ENCODE measurements at regions not wholly inside any gene's neighbourhood (a gene's known extent, or its start where the extent isn't known, plus 50 kb on each side); places are given as distances from the start of the nearest gene placed in this dataset.
"Not testable (repeated sequence)": the region's sequence is repeated elsewhere in the genome, so short reads cannot be mapped to it uniquely, and the experiment has no call there.

DNA sequence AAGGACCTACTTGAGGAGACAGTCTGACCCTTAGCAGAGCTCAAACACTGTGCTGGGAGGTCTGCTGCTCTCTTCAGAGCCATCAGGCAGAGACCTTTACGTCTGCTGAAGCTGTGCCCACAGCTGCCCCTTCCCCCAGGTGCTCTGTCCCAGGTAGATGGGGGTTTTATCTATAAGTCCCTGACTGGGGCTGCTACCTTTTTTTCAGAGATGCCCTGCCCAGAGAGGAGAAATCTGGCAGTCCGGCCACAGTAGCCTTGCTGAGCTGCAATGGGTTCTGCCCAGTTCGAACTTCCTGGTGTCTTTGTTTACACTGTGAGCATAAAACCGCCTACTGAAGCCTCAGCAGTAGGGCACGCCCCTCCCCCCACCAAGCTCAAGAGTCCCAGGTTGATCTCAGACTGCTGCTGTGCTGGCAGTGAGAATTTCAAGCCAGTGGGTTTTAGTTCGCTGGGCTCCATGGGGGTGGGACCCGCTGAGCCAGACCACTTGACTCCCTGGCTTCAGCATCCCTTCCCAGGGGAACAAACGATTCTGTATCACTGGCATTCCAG lies 381.2 kb downstream of the XPNPEP1 start:
- H3K4me1 Mint-ChIP-seq, H3K27ac Mint-ChIP-seq, H3K9me3 Mint-ChIP-seq, H3K27me3 Mint-ChIP-seq, H3K4me3 Mint-ChIP-seq, DNase-seq, ATAC-seq: not testable (repeated sequence)

DNA sequence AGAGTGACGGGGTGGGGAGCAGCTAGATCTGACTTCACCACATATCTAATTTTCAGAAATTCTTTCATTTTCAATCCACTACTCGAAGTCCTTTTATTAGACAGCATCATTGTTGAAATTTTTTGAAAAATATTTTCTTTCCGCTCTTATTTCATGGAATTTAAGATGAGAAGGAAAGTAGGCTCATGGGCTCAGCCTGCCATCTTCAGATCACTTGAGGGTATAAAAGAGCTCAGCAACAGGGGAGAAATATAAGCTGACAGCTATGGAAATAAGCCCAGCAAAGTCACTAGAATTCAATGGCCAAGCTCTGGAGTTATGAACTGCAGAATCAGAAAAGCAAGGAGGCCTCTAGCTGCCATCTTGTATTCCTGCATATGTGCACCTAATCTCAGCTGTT lies 389.1 kb downstream of the XPNPEP1 start:
- H3K4me3 Mint-ChIP-seq = no peak overlapping the region
- H3K27me3 Mint-ChIP-seq = no peaks in the 10 kb centered on the region
- no peak overlapping the region for H3K27ac Mint-ChIP-seq
- peaks cover 10 to 20% of the 10 kb centered on the region in 2 donors for H3K9me3 Mint-ChIP-seq
- ATAC-seq = no peak
- H3K4me1 Mint-ChIP-seq = no peaks in the 10 kb centered on the region
- no peak for DNase-seq

DNA sequence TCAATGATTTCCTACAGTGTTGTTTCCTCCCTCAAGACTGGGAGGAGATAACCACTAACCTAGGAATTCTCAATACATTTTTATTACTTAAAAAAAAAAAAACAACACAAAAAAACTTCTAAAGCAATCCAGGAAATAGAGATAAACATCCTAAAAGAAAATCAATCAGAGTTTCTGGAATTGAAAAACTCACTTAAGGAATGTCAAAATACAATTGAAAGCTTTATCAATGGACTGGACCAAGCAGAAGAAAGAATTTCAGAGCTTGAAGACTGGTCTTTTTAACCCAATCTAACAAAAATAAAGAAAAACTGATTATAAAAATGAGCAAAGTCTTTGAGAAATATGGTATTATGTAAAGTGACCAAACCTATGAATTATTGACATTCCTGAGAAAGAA lies 394.1 kb downstream of the XPNPEP1 start:
- no peaks in the 10 kb centered on the region for H3K27me3 Mint-ChIP-seq
- no peaks in the 10 kb centered on the region for H3K4me1 Mint-ChIP-seq
- no peak overlapping the region for H3K27ac Mint-ChIP-seq
- no peak overlapping the region for H3K4me3 Mint-ChIP-seq
- no peak for DNase-seq
- H3K9me3 Mint-ChIP-seq = peaks cover 15 to 24% of the 10 kb centered on the region in 2 donors
- no peak for ATAC-seq

DNA sequence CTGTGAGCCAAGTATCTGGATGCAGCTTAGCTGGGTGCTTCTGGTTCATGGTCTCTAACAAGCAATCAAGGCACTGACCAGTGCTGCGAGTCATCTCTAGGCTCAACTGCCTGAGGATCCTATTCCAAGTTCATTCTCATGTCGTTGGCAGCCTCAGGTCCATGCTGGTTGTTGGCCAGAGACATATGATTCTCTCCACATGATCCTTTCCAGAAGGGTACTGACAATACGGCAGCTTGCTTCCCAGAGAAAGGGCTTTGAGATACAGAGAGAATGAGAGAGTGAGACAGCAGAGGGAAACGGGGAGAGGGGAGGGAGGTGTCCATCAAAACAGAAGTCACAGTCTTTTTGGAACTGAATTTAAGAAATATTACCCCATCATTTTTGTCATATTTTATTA lies 405.6 kb downstream of the XPNPEP1 start:
- Mint-ChIP-seq H3K4me1 (no peaks in the 10 kb centered on the region), H3K9me3 (peaks cover 8% of the 10 kb centered on the region in 2 donors), H3K27ac (no peak overlapping the region), H3K27me3 (no peaks in the 10 kb centered on the region), H3K4me3 (no peak overlapping the region)
- no peak for ATAC-seq
- DNase-seq = no peak

GRCh38 chr10:109504401-109504800 lies 418.9 kb downstream of the XPNPEP1 start:
- no peak overlapping the region for H3K4me3 Mint-ChIP-seq
- DNase-seq = no peak
- H3K4me1 Mint-ChIP-seq = no peaks in the 10 kb centered on the region
- no peaks in the 10 kb centered on the region for H3K27me3 Mint-ChIP-seq
- no peaks in the 10 kb centered on the region for H3K9me3 Mint-ChIP-seq
- H3K27ac Mint-ChIP-seq = no peak overlapping the region
- no peak for ATAC-seq

- DNase-seq (no peak), ATAC-seq (no peak)
- H3K27ac Mint-ChIP-seq = no peak overlapping the region
- no peaks in the 10 kb centered on the region for H3K9me3 Mint-ChIP-seq
- H3K27me3 Mint-ChIP-seq = no peaks in the 10 kb centered on the region
- no peak overlapping the region for H3K4me3 Mint-ChIP-seq
- H3K4me1 Mint-ChIP-seq = no peaks in the 10 kb centered on the region
Measured at GRCh38 chr10:109487691-109488090, 435.6 kb downstream of the XPNPEP1 start.

DNA sequence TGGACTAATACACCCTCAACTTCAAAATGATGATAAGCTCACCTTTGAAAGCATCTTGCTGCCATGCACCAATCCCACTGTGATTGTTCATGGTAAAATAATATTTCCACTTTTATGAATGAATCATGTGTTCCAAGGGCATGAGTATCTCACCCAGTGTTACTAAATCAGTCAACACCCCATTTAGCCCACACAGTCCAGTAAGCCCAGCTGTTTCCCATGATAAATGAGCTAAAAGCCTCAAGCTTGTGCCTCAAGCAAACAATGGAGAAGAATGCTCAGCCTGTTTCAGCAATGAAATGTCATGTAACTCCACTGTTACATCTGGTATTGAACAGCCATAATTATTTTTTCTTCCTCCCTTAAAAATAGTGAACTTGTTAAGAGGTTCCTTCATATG lies 442.5 kb downstream of the XPNPEP1 start:
- ATAC-seq (no peak), DNase-seq (no peak)
- no peaks in the 10 kb centered on the region for H3K9me3 Mint-ChIP-seq
- no peaks in the 10 kb centered on the region for H3K4me1 Mint-ChIP-seq
- no peaks in the 10 kb centered on the region for H3K27me3 Mint-ChIP-seq
- H3K4me3 Mint-ChIP-seq = no peak overlapping the region
- H3K27ac Mint-ChIP-seq = no peak overlapping the region

DNA sequence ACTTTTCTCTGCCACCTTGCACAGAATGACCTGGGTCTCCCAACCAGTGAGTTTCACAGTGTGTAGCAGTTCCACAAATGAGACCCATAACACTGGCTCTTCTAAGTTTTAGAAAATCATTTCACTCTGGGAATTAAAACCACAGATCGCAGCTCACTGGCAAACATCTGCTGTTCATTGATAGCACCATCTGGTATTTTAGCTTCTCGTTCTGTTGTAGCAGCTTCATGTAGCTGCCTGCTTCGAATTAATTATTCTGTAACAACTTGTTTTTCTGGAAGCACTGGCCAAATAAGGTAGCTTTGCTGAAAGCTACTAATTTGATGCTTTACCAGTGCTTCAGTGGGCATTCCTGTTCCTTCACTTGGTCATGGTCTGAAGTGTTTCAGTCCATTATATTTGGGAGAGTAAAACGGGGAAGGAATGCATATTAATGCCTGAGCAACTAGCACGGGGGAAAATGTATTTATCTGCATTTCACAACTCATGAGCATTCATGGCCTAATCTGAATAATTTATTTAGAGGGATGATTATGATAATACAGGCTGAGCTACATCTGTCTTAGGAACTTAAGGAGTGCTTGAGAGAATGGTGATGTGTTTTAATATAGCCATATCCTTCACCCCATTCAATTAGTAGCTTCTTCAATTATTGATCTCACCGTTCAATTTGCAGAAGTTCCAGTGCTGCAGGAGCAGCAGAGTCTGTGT lies 447.4 kb downstream of the XPNPEP1 start:
- Mint-ChIP-seq H3K27me3 (peaks cover 9% of the 10 kb centered on the region), H3K4me1 (no peaks in the 10 kb centered on the region), H3K4me3 (no peak overlapping the region), H3K9me3 (no peaks in the 10 kb centered on the region), H3K27ac (no peak overlapping the region)
- no peak for ATAC-seq
- no peak for DNase-seq

DNA sequence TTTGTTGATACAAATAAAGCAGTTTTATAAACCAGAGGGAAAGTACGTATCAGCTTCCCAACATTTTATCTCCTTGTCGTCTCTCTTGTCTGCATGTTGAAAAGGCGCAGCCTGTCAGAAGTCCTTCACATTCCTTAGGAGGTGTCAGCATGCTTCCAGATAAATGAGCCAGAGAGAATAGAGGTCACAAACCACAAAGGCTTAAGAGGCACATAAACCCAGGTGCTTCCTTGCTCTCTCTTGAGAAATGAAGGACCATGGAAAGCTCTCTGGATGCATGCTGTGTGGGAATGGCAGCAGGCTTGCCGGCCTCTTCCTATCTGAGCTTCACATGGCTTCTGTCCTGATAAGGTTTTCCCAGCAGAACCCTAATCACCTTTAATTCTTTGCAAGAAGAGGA lies 448.5 kb downstream of the XPNPEP1 start:
- no peaks in the 10 kb centered on the region for H3K4me1 Mint-ChIP-seq
- H3K4me3 Mint-ChIP-seq = no peak overlapping the region
- H3K9me3 Mint-ChIP-seq = no peaks in the 10 kb centered on the region
- no peak overlapping the region for H3K27ac Mint-ChIP-seq
- DNase-seq = no peak
- peaks cover 9% of the 10 kb centered on the region for H3K27me3 Mint-ChIP-seq
- ATAC-seq = no peak

DNA sequence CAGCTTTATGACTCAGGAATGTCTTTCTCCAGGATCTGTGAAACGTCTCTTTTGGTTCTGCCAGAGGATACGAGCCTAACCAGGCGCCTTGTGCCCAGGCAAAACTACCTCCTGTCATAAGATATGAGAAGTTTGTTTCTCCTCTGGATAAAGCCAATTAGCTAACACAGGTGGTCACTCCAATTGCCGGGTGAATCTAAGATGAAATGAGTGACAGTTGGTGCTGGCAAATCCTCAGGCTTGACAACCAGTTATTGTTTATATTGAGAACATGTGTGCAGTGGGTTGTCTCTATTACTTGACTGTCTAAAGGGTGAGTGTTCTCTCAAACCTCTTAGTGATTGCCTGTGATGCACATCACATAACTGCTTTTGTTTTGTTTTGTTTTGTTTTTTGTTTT lies 449.1 kb downstream of the XPNPEP1 start:
- Mint-ChIP-seq H3K4me1 (no peaks in the 10 kb centered on the region), H3K27ac (no peak overlapping the region), H3K9me3 (no peaks in the 10 kb centered on the region), H3K4me3 (no peak overlapping the region), H3K27me3 (peaks cover 9% of the 10 kb centered on the region)
- ATAC-seq (no peak), DNase-seq (no peak)

GRCh38 chr10:109467551-109467950 lies 455.8 kb downstream of the XPNPEP1 start:
- Mint-ChIP-seq H3K4me3 (no peak overlapping the region), H3K4me1 (no peaks in the 10 kb centered on the region)
- ATAC-seq = no peak

DNA sequence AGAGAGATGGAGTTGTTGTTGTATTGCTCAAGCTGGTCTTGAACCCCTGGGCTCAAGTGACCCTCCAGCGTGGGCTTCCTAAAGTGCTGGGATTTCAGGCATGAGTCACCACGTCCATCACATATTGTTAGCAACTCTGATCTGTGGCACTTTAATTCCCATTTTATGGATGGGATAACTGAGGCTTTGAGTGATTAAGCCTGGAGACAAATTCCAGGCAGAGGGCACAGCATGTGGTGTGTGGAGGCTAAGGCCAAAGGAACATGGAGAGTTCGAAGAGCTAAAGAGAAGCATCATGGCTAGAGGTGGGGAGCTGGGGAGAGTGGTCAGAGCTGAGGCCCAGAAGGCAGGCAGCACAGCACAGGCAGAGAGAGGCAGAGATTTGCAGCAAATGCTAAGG lies 458.4 kb downstream of the XPNPEP1 start:
- Mint-ChIP-seq H3K27me3 (no peaks in the 10 kb centered on the region), H3K9me3 (no peaks in the 10 kb centered on the region), H3K4me3 (no peak overlapping the region), H3K4me1 (no peaks in the 10 kb centered on the region), H3K27ac (no peak overlapping the region)
- ATAC-seq (no peak), DNase-seq (no peak)

More at GRCh38 chr10:109467551-109467950, 455.8 kb downstream of the XPNPEP1 start:
- no peaks in the 10 kb centered on the region for H3K27me3 Mint-ChIP-seq
- no peak overlapping the region for H3K27ac Mint-ChIP-seq
- no peak for DNase-seq
- H3K9me3 Mint-ChIP-seq = no peaks in the 10 kb centered on the region

DNA sequence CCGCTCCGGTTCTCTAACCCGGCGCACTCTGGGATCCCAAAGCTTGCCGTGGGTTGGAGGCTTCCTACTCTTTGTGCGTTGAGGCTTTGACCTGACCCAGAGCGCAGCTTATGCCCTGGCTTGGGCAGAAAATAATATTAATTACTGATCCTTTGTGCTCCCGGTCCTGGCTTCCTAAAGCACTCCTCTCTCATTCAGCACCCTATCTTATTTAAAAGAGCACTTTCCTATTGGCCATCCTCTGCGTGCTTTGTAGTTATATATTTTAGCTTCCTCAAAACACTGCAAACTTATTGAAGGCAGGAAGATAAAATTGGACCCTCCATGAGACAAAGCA lies 466.0 kb downstream of the XPNPEP1 start:
- Mint-ChIP-seq H3K27me3 (peaks cover 26% of the 10 kb centered on the region), H3K9me3 (no peaks in the 10 kb centered on the region), H3K27ac (no peak overlapping the region), H3K4me1 (no peaks in the 10 kb centered on the region), H3K4me3 (no peak overlapping the region)
- DNase-seq (no peak), ATAC-seq (no peak)

GRCh38 chr10:109456566-109457301 lies 466.6 kb downstream of the XPNPEP1 start:
- Mint-ChIP-seq H3K9me3 (no peaks in the 10 kb centered on the region), H3K27me3 (peaks cover 26% of the 10 kb centered on the region), H3K4me3 (no peak overlapping the region), H3K27ac (no peak overlapping the region), H3K4me1 (no peaks in the 10 kb centered on the region)
- ATAC-seq (no peak), DNase-seq (no peak)

- DNase-seq (no peak), ATAC-seq (no peak)
- Mint-ChIP-seq H3K4me3 (no peak overlapping the region), H3K4me1 (no peaks in the 10 kb centered on the region), H3K27me3 (peaks cover 26% of the 10 kb centered on the region), H3K9me3 (no peaks in the 10 kb centered on the region), H3K27ac (no peak overlapping the region)
Measured at GRCh38 chr10:109454691-109455090, 468.6 kb downstream of the XPNPEP1 start.

GRCh38 chr10:109451879-109452278 lies 471.4 kb downstream of the XPNPEP1 start:
- DNase-seq = no peak
- Mint-ChIP-seq H3K27me3 (peaks cover 15% of the 10 kb centered on the region), H3K4me3 (no peak overlapping the region), H3K27ac (no peak overlapping the region), H3K9me3 (no peaks in the 10 kb centered on the region), H3K4me1 (no peaks in the 10 kb centered on the region)
- no peak for ATAC-seq

Measured in stimulated activated naive CD8-positive, alpha-beta T cell treated with anti-CD3 and anti-CD28 coated beads, Interleukin-15, amount 100 ng/mL, for 72 hours (primary cell).